PC-3 (cell line): ENCODE measurements at regions not wholly inside any gene's neighbourhood (a gene's known extent, or its start where the extent isn't known, plus 50 kb on each side); places are given as distances from the start of the nearest gene placed in this dataset.

Experiments used
- EZH2 ChIP-seq: fragments of 300-600 bp; sonication (generic); IDR thresholded peaks from one replicate; pipeline ENCODE4 v1.6.1; 2017; ENCODE audit warnings: antibody characterized with exemption, mild to moderate bottlenecking, low read length; ENCODE audit not compliant: unreplicated experiment
- TF ChIP-seq, protein P1 (sequence below): fragments of 300-600 bp; sonication (generic); conservative IDR thresholded peaks from 2 replicates; pipeline ENCODE4 v1.5.1; 2017; ENCODE audit warnings: antibody characterized with exemption, low read depth, mild to moderate bottlenecking, low read length

DNA sequence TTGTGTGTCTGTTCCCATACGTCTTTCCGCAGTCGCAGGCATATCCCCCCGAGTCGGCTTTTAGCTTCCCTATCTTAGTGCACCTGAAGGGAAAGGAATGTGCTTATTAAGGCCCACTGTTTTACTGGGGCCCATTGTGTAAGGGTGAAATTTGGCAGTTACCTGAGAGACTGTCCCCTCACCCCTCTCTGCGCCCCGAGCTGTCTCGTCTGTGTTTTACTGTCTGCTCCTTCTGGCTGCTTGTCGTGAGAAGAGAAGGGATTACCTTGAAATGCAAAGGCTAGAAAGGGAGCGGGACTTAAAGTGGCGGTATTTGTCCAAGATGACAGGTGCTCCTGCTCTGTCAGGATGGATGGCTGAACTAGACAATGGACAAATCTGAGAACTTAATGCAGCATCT, 233.0 kb upstream of the POU1F1 start:
- no peak for TF ChIP-seq EZH2
- TF ChIP-seq, protein P1, sequence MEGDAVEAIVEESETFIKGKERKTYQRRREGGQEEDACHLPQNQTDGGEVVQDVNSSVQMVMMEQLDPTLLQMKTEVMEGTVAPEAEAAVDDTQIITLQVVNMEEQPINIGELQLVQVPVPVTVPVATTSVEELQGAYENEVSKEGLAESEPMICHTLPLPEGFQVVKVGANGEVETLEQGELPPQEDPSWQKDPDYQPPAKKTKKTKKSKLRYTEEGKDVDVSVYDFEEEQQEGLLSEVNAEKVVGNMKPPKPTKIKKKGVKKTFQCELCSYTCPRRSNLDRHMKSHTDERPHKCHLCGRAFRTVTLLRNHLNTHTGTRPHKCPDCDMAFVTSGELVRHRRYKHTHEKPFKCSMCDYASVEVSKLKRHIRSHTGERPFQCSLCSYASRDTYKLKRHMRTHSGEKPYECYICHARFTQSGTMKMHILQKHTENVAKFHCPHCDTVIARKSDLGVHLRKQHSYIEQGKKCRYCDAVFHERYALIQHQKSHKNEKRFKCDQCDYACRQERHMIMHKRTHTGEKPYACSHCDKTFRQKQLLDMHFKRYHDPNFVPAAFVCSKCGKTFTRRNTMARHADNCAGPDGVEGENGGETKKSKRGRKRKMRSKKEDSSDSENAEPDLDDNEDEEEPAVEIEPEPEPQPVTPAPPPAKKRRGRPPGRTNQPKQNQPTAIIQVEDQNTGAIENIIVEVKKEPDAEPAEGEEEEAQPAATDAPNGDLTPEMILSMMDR: no peak
